K562 (cell line): ENCODE measurements at regions not wholly inside any gene's neighbourhood (a gene's known extent, or its start where the extent isn't known, plus 50 kb on each side); places are given as distances from the start of the nearest gene placed in this dataset.

Experiments used
- ATAC-seq: fragments of 200-7000 bp; cut with Tn5 transposase; 3 replicates; pipeline ENCODE4 v1.9.1; 2020; ENCODE audit warnings: moderate library complexity
- BruUV-seq: library from RNA; stranded (reverse); fragments of 400-500 nt; replicated peaks from 2 replicates; lab custom pipeline; 2021; lab: Mats Ljungman, UMichigan
- CTCF ChIA-PET: fragments of 300-600 bp; formaldehyde crosslinking; extraction: SDS; loops from one replicate; lab custom pipeline; 2021; ENCODE audit warnings: low intra/inter-chr PET ratio; lab: Yijun Ruan, JAX
- POLR2A ChIA-PET: fragments of 300-600, 350-650 bp; sonication (Branson Sonifier 250); formaldehyde crosslinking; extraction: SDS; loops from one replicate; lab custom pipeline; 2021; ENCODE audit warnings: antibody characterized with exemption, inconsistent platforms; lab: Yijun Ruan, JAX
- DNase-seq, 4 experiments: peaks; one replicate each; pipeline versions ENCODE4 v3.0.0 to v3.0.0-alpha.2; 2011 to 2018; ENCODE audit warnings: low spot score in 3 of 4, mixed read lengths in 3 of 4; ENCODE audit errors: extremely low read depth in 1 of 4
- FAIRE-seq: peaks from 2 replicates; lab custom pipeline; 2011; peaks lifted over from hg19 to GRCh38; lab: Jason Lieb, UNC
- H2AFZ ChIP-seq: 2 replicates; pipeline ENCODE4 v1.6.0; 2011; ENCODE audit warnings: low read depth, low read length, control low read depth, inconsistent platforms
- H3K27ac ChIP-seq: fragments of 200-600 bp; 3 replicates; pipeline ENCODE4 v1.8.0; 2011; ENCODE audit warnings: low read depth, mild to moderate bottlenecking, control low read depth, inconsistent platforms, low read length, moderate library complexity, mixed read lengths; ENCODE audit errors: extremely low read depth
- H3K27me3 ChIP-seq, 2 experiments: fragments of 300-600 bp in 1 of 2; 2 replicates in 1 of 2; 3 replicates in 1 of 2; pipeline versions ENCODE4 v1.6.0 to v1.8.0; 2011; ENCODE audit warnings: inconsistent platforms in 2 of 2, low read length in 2 of 2, mild to moderate bottlenecking in 1 of 2, mixed read lengths in 1 of 2, moderate library complexity in 1 of 2; ENCODE audit not compliant: control insufficient read depth in 2 of 2, insufficient read depth in 2 of 2
- H3K36me3 ChIP-seq: fragments of 300-600 bp; 3 replicates; pipeline ENCODE4 v1.8.0; 2011; ENCODE audit warnings: mild to moderate bottlenecking, low read length, inconsistent platforms; ENCODE audit not compliant: control insufficient read depth, insufficient read depth
- H3K4me1 ChIP-seq, 2 experiments: fragments of 200-600 bp in 1 of 2; replicated peaks in 1 of 2; 2 replicates in 1 of 2; 3 replicates in 1 of 2; pipeline versions ENCODE4 v1.5.1 to v1.8.0; 2011; ENCODE audit warnings: inconsistent platforms in 2 of 2, low read length in 2 of 2, mild to moderate bottlenecking in 1 of 2, mixed read lengths in 1 of 2, moderate library complexity in 1 of 2; ENCODE audit not compliant: control insufficient read depth in 2 of 2, insufficient read depth in 2 of 2
- H3K4me2 ChIP-seq: 2 replicates; pipeline ENCODE4 v1.6.1; 2011; ENCODE audit warnings: low read length, control low read depth, inconsistent platforms, mixed read lengths; ENCODE audit not compliant: insufficient read depth
- H3K4me3 ChIP-seq: fragments of 200-600 bp; sonication (generic), shearing (Covaris generic); 2 replicates; pipeline ENCODE4 v1.5.1; 2016; ENCODE audit warnings: control low read depth, inconsistent platforms
- H3K79me2 ChIP-seq: fragments of 200-600 bp; 3 replicates; pipeline ENCODE4 v1.8.0; 2011; ENCODE audit warnings: low read length, inconsistent platforms; ENCODE audit not compliant: control insufficient read depth, insufficient read depth
- H3K9ac ChIP-seq, 2 experiments: 2 replicates each; pipeline versions ENCODE4 v1.6.0 to v1.6.1; 2011; ENCODE audit warnings: low read depth in 2 of 2, low read length in 2 of 2, control low read depth in 1 of 2, inconsistent platforms in 1 of 2, mild to moderate bottlenecking in 1 of 2, mixed read lengths in 1 of 2; ENCODE audit not compliant: insufficient read depth in 1 of 2
- H3K9me1 ChIP-seq: one replicate; pipeline ENCODE4 v1.6.0; 2011; ENCODE audit warnings: inconsistent platforms, mild to moderate bottlenecking, low read length, moderate library complexity; ENCODE audit not compliant: control insufficient read depth, insufficient read depth
- H3K9me3 ChIP-seq: replicated peaks from 2 replicates; pipeline ENCODE4 v1.5.1; 2011; ENCODE audit warnings: low read depth, low read length, inconsistent platforms; ENCODE audit not compliant: control insufficient read depth, insufficient read depth
- H4K20me1 ChIP-seq: replicated peaks from 2 replicates; pipeline ENCODE4 v1.6.1; 2011; ENCODE audit warnings: low read length, inconsistent platforms, mixed read lengths; ENCODE audit not compliant: control insufficient read depth, insufficient read depth
- BRF2 ChIP-seq: IDR thresholded peaks from 3 replicates; pipeline ENCODE4 v1.6.1; 2011; ENCODE audit warnings: borderline replicate concordance, mild to moderate bottlenecking; ENCODE audit not compliant: insufficient read length, insufficient read depth
- CAMTA2 ChIP-seq: fragments of 250-450 bp; sonication (Bioruptor Pico); conservative IDR thresholded peaks from 2 replicates; pipeline ENCODE4 v1.5.1; 2022
- HNRNPH1 ChIP-seq: fragments of 200-400 bp; formaldehyde crosslinking; optimal IDR thresholded peaks from 2 replicates; pipeline ENCODE3; 2017; ENCODE audit warnings: low read depth, mild to moderate bottlenecking, low read length, moderate library complexity
- MAZ ChIP-seq, 2 experiments: fragments of 450-650 bp in 1 of 2; sonication (generic) in 1 of 2; formaldehyde crosslinking; IDR thresholded peaks in 1 of 2; conservative IDR thresholded peaks in 1 of 2; 2 replicates each; pipeline versions ENCODE4 v1.4.0 to v1.5.0; 2020; ENCODE audit warnings: mild to moderate bottlenecking in 1 of 2, missing genetic modification reagents in 1 of 2
- MYC ChIP-seq, 2 experiments: fragments of 250-450 bp in 1 of 2; sonication (Bioruptor Pico) in 1 of 2; IDR thresholded peaks; 2 replicates each; pipeline versions ENCODE4 v1.5.1 to v1.6.1; 2012 to 2021; ENCODE audit warnings: low read depth in 2 of 2, borderline replicate concordance in 1 of 2, improper control_type of control experiment in 1 of 2, low read length in 1 of 2, mild to moderate bottlenecking in 1 of 2, moderate library complexity in 1 of 2
- THAP12 ChIP-seq: fragments of 250-450 bp; sonication (Bioruptor Pico); IDR thresholded peaks from 2 replicates; pipeline ENCODE4 v1.9.0; 2021; ENCODE audit warnings: mild to moderate bottlenecking, inconsistent platforms
- XRCC3 ChIP-seq: fragments of 450-650 bp; IDR thresholded peaks from 2 replicates; pipeline ENCODE4 v1.6.1; 2017; ENCODE audit warnings: mild to moderate bottlenecking, moderate library complexity
- XRCC5 ChIP-seq: fragments of 200-400 bp; formaldehyde crosslinking; IDR thresholded peaks from 2 replicates; pipeline ENCODE4 v1.6.1; 2017; ENCODE audit warnings: low read depth, mild to moderate bottlenecking, low read length
- ZC3H4 ChIP-seq: sonication (generic); formaldehyde crosslinking; IDR thresholded peaks from 2 replicates; pipeline ENCODE4 v1.9.0; 2021; ENCODE audit warnings: missing genetic modification reagents, borderline replicate concordance
- ZNF589 ChIP-seq: fragments of 200-800 bp; sonication (Bioruptor generic); IDR thresholded peaks from 2 replicates; pipeline ENCODE4 v1.6.1; 2016; ENCODE audit warnings: low read depth, missing genetic modification characterization, missing compliant biosample characterization
- WGBS: fragments of 100-300 bp; shearing (Covaris generic); methylation state at CpG from one replicate; pipeline ENCODE4 v1.1.6; 2016; ENCODE audit warnings: low coverage, mixed read lengths; ENCODE audit not compliant: insufficient coverage; ENCODE audit errors: missing lambda C conversion rate; 5-methylcytosine and 5-hydroxymethylcytosine counted together
- in situ Hi-C: fragments of 300-500 bp; cut with MboI; formaldehyde crosslinking; loops from 4 replicates; pipeline ENCODE4 v1.15.0; 2018; ENCODE audit warnings: inconsistent platforms, mixed read lengths
- intact Hi-C: fragments of 100-400 bp; cut with micrococcal nuclease; formaldehyde crosslinking; loops from 2 replicates; pipeline ENCODE4 v1.14.2; 2022

- TF ChIP-seq HNRNPH1 (no peak), XRCC5 (no peak), MAZ (CRISPR knock-in tag; conservative IDR thresholded peaks at IDR 0.05 in 1 of 2, IDR thresholded peaks at IDR 0.05 in 1 of 2) (no peak), ZNF589 (CRISPR knock-in tag) (no peak), BRF2 (no peak), MYC (IDR thresholded peaks at IDR 0.05; ENCODE audit: low read depth, low read length) (no peak), MYC (CRISPR knock-in tag; IDR thresholded peaks at IDR 0.05; ENCODE audit: borderline replicate concordance, low read depth) (no peak), ZC3H4 (CRISPR knock-in tag) (no peak)
Measured at GRCh38 chr6:133093956-133094355, 147.2 kb upstream of the EYA4 start (continued).

GRCh38 chr6:133097208-133097607 is 143.9 kb upstream of the EYA4 start:
- TF ChIP-seq CAMTA2 (CRISPR knock-in tag), result no peak
- no peak for TF ChIP-seq XRCC3
- TF ChIP-seq THAP12 (CRISPR knock-in tag), result no peak
- TF ChIP-seq, all 486 proteins: peak for 0
- H3K9me1 ChIP-seq, result no peaks in the 10 kb centered on the region
- ChIA-PET CTCF (no interaction called here), POLR2A (no interaction called here)
- no peaks in the 10 kb centered on the region for H4K20me1 ChIP-seq
- H3K36me3 ChIP-seq, result no peaks in the 10 kb centered on the region
- no peak overlapping the region for H3K4me3 ChIP-seq
- FAIRE-seq (no peak), DNase-seq (no peak), ATAC-seq (no peak)
- H3K27ac ChIP-seq, result no peak overlapping the region
- H2AFZ ChIP-seq, result no peak overlapping the region
- WGBS, result 0% methylated on average over 1 of the region's 1 CpG
- no peaks in the 10 kb centered on the region for H3K27me3 ChIP-seq
- in situ Hi-C loops (no loop called here), intact Hi-C loops (loop anchor here (5.0 kb wide), 1 partner anchor 115 kb away; no protein-coding TSS in a partner anchor)
- no peak overlapping the region for H3K9ac ChIP-seq
- no peak overlapping the region for H3K4me2 ChIP-seq
- H3K9me3 ChIP-seq, result no peaks in the 10 kb centered on the region
- no peaks in the 10 kb centered on the region for H3K4me1 ChIP-seq
- BruUV-seq, result no TSS peak
- no peaks in the 10 kb centered on the region for H3K79me2 ChIP-seq
